CD4-positive, alpha-beta T cell treated with Interleukin-17A for 4 hours (primary cell): ENCODE measurements at regions not wholly inside any gene's neighbourhood (a gene's known extent, or its start where the extent isn't known, plus 50 kb on each side); places are given as distances from the start of the nearest gene placed in this dataset.
"Not testable (repeated sequence)": the region's sequence is repeated elsewhere in the genome, so short reads cannot be mapped to it uniquely, and the experiment has no call there.

ENCODE experiments used
- DNase-seq: peaks from one replicate; pipeline ENCODE4 v3.0.0-alpha.2; 2020; ENCODE audit warnings: mixed read lengths

- no peak for DNase-seq
Measured at GRCh38 chr5:154702477-154702876, 52.7 kb upstream of the LARP1 start.

GRCh38 chr5:154701725-154702124 is 53.5 kb upstream of the LARP1 start:
- not testable (repeated sequence) for DNase-seq

DNA sequence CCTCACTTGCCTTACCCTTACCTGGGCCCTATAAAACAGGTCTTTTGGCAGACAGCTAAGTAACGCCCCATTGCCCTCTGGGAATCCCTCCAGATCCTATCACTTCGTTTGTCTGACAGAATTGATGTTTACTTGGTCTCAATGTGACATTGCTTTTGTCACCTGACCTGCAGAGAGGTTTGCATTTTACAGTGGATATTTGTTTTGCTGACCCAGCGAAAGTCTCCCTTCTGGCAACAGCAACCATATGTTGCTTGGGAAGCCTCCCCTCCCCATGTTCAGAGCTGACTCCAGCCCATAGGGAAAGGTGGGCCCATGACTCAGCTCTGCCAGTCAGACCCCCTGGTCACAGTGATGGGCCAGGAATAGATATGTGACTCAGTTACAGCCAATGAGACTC is 54.0 kb upstream of the LARP1 start:
- no peak for DNase-seq

DNA sequence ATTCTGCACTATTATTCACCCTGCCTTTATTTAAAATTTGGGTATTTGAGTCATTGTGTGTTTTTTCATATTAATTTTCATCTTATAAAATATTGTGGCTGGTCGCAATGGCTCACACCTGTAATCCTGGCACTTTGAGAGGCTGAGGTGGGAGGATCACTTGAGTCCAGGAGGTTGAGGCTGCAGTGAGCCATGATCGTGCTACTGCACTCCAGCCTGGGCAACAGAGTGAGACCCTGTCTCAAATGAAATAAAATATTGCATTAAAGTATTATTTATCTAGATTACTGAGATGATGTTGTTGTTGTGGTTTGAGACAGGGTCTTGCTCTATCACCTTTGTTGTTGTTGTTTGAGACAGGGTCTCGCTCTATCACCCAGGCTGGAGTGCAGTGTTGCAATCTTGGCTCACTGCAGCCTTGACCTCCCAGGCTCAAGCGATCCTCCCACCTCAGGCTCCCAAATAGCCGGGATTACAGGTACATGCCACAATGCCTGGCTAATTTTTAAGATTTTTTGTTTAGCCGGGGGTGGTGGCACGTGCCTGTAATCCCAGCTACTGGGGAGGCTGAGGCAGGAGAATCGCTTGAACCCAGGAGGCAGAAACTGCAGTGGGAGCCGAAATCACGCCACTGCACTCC is 54.8 kb upstream of the LARP1 start:
- not testable (repeated sequence) for DNase-seq

DNA sequence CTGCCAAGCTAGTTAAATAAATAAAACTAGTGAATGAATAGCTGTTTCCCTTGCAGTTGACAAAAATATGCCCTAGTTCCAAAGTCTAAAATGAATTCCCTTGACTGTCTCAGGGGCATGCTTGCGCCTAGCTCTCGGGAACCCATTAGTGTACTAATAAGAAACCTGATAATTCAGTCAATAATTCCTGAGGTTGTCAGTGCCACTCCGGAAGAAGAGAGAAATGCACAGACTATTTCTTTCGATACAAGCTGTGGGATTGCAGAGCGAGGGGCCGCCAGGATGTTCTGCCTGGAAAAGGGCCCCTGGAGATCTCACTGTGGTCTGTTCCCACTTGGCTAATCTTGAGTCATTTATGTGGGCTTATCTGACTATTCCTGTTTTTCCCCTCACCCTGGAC is 56.4 kb upstream of the LARP1 start:
- DNase-seq: no peak

GRCh38 chr5:154697371-154697770 is 57.8 kb upstream of the LARP1 start:
- no peak for DNase-seq

DNA sequence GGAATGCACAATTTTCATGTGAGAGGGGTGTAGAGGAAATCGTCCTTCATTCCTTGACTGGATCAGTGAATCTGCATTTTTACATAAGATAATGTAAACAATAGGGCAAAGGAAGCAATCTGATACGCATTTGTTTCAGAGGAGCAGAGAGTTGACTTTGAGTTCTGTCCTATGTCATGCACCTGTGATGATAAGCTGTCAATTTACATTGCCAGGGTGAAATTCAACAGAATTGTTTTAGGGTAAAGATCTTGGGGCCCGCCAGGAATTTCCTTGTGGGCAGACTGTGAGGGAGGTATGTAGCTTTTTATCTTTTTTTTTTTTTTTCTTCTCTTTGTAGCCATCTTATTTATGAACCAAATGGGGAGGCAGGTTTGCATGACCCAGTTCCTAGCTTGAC is 58.3 kb upstream of the LARP1 start:
- no peak for DNase-seq

DNA sequence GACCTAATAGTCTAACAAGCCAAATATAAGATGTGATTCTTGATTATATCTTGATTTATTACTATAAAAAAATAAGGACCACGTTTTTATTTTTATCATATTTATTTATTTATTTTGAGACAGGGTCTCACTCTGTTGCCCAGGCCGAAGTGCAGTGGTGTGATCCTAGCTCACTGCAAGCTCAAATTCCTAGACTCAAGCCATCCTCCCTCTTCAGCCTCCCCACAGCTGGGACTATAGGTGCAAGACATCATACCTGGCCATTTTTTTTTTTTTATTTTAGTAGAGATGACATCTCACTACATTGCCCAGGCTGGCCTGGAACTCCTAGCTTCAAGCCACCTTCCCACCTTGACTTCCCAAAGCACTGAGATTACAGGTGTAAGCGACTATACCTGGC is 61.0 kb upstream of the LARP1 start:
- no peak for DNase-seq

GRCh38 chr5:154690488-154690887 is 64.7 kb upstream of the LARP1 start:
- DNase-seq: no peak

DNA sequence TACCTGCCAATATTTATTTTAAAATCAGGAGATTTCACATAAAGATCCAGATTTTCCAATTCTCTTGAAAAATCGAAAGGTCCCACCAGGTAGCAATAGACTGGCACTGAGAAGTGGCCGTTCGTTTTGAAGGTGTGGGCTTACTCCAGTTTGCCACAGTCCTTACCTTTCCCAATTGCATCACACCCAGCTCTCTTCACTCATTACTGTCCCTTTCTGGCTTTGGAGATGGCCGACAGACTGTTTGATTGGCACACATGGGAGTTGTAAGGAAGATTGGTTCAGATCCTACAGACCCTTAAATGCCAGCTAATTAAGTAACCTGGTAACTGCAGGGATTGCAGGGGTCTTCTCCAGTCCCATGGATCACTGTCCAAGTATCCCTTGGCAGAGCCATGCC is 68.7 kb upstream of the LARP1 start:
- no peak for DNase-seq

DNA sequence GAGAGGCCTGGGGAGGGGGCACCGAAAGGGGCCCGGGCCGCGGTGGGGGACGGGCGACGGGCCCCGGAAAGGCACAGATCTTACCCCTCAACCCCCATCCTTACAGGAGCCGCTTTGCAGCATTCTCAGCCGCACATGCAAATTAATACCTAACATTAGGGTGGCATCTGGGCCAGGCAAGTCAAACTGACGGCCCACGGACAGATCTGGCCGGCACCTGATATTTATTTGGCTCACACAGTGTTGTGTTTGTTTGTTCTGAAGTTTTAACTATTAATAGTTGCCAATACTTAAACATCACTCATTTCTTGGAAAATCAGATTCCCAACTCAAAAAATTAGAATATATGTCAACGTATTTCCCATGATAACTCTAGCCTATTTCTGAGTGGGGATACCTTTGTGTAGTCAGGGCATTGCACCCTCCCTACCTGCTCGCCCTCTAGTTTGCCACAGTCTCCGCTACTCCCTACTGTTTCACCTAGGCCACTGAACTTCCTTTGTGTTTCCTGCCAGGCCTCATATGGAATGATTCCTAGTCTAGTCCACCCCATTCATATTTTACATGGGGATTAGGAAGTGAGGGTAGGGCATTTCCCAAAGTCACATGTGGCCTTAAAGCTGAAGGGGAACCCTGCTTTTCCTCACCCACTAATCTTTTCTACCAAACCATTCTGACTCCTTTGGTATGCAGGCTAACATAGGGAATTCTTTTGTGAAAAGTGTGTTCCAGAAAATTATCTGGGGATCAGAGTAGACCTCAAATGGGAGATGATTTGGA is 71.9 kb upstream of the LARP1 start:
- DNase-seq: no peak

DNA sequence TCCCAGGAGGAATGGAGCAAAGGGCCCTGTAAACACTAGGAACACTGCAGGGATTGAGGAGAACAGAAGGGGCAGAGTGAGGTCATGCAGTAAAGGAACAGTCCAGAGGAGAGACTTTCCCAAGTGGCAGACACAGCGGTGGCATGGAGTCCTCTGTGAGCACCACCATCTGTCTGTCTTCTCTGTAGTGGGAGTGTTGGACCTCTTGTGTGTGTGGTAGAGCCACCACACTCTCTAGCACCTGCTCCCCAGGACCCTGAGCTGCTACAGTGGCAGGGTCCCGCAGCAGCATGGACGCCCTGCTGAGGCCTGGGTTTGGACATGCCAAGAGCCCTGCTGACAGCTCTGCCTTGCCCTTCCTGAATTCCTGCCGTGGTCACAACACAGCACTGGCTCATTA is 75.7 kb upstream of the LARP1 start:
- DNase-seq: no peak

- DNase-seq: no peak
Measured at GRCh38 chr5:154677921-154678320, 77.3 kb upstream of the LARP1 start.

- DNase-seq: no peak
Measured at GRCh38 chr5:154676508-154676907, 78.7 kb upstream of the LARP1 start.

- no peak for DNase-seq
Measured at GRCh38 chr5:154674029-154674428, 81.1 kb upstream of the LARP1 start.

- DNase-seq: no peak
Measured at GRCh38 chr5:154673506-154673905, 81.7 kb upstream of the LARP1 start.

DNA sequence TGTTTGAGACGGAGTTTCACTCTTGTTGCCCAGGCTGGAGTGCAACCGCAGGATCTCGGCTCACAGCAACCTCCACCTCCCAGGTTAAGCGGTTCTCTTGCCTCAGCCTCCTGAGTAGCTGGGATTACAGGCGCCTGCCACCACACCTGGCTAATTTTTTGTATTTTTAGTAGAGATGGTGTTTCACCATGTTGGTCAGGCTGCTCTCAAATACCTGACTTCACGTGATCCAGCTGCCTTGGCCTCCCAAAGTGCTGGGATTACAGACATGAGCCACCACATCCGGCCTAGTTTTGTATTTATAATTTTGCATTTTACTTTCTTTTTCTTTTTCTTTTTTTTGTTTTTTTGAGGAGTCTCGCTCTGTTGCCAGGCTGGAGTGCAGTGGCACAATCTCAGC is 85.3 kb upstream of the LARP1 start:
- DNase-seq: not testable (repeated sequence)

DNA sequence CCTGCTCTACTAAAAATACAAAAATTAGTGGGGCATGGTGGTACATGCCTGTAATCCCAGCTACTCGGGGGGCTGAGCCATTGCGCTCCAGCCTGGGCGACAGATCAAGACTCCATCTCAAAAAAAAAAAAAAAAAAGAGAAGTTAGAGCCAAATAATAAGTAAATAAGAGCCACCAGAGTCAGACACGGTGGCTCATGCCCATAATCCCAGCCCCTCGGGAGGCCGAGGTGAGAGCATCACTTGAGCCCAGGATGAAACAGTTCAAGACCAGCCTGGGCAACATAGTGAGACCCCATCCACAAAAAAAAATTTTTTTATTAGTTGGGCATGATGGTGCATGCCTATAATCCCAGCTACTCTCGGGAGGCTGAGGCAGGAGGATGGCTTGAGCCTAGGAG is 85.8 kb upstream of the LARP1 start:
- DNase-seq: no peak

GRCh38 chr5:154664869-154665268 is 90.3 kb upstream of the LARP1 start:
- no peak for DNase-seq

DNA sequence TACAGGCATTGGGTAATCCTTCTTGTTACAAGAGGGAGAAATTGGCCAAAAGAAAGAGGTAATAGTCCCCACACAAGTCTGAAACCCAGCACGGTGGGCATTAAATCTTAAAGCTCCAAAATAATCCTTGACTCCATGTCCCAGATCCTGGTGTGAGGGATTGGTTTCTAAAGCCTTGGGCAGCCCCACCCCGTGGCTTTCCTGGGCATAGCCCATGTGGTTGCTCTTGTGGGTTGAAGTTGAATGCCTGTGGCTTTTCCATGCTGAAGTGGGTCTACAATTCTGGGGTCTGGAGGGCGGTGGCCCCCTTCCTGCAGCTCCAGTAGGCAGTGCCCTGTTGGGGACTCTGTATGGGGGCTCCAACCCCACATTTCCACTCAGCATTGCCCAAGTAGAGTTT is 91.8 kb upstream of the LARP1 start:
- DNase-seq: no peak

GRCh38 chr5:154654486-154655371 is 100.4 kb upstream of the LARP1 start:
- no peak for DNase-seq

- DNase-seq: no peak
Measured at GRCh38 chr5:154653764-154654485, 101.3 kb upstream of the LARP1 start.

DNA sequence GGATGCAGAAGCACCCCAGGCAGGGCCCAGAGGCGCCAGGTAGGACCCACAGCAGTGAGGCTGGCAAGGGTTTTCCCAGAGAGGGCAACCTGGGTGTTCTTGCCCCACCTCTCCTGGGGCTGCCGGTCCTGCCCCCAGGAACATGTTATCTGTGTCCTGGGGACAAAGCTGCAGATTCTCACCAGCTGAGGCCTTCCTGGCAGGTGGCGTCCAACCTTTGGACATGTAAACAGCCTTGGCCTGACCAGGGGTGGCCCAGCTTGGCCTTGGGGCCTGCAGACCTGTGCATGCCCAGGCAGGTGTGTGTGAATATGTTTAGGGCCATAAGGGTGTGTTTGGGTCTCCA is 101.8 kb upstream of the LARP1 start:
- no peak for DNase-seq
